Parathyroid adenoma (tissue), 2 donors: ENCODE measurements at regions not wholly inside any gene's neighbourhood (a gene's known extent, or its start where the extent isn't known, plus 50 kb on each side); places are given as distances from the start of the nearest gene placed in this dataset.

Experiments used
- H2AFZ ChIP-seq: fragments of 300-600 bp; sonication (generic); one replicate; pipeline ENCODE4 v1.7.0; 2017; ENCODE audit warnings: antibody characterized with exemption, mild to moderate bottlenecking
- H3K27ac ChIP-seq: fragments of 300-600 bp; sonication (generic); one replicate; pipeline ENCODE4 v1.7.0; 2017
- H3K27me3 ChIP-seq: fragments of 300-600 bp; sonication (generic); one replicate; pipeline ENCODE4 v1.7.0; 2017; ENCODE audit warnings: low read length; ENCODE audit not compliant: control insufficient read depth, insufficient read depth
- H3K36me3 ChIP-seq: fragments of 300-600 bp; sonication (generic); one replicate; pipeline ENCODE4 v1.7.0; 2017; ENCODE audit warnings: low read length; ENCODE audit not compliant: control insufficient read depth, insufficient read depth
- H3K4me1 ChIP-seq: fragments of 300-600 bp; sonication (generic); one replicate; pipeline ENCODE4 v1.7.0; 2017; ENCODE audit warnings: control low read depth
- H3K4me2 ChIP-seq: fragments of 300-600 bp; sonication (generic); one replicate; pipeline ENCODE4 v1.7.0; 2017; ENCODE audit warnings: low read length
- H3K4me3 ChIP-seq: fragments of 300-600 bp; sonication (generic); one replicate; pipeline ENCODE4 v1.7.0; 2017; ENCODE audit warnings: low read depth, low read length
- H3K79me2 ChIP-seq: fragments of 300-600 bp; sonication (generic); one replicate; pipeline ENCODE4 v1.7.0; 2017; ENCODE audit warnings: control low read depth
- H3K9ac ChIP-seq: fragments of 300-600 bp; sonication (generic); one replicate; pipeline ENCODE4 v1.7.0; 2017; ENCODE audit warnings: mild to moderate bottlenecking
- H3K9me3 ChIP-seq: fragments of 300-600 bp; sonication (generic); one replicate; pipeline ENCODE4 v1.7.0; 2017; ENCODE audit warnings: low read length; ENCODE audit not compliant: control insufficient read depth
- TF ChIP-seq, protein P1 (sequence below): fragments of 300-600 bp; sonication (generic); IDR thresholded peaks from one replicate; pipeline ENCODE4 v1.7.0; 2017; ENCODE audit warnings: antibody characterized with exemption, mild to moderate bottlenecking
- donor health status: primary hyperparathyroidism.

GRCh38 chr12:63394349-63394748 is 243.3 kb upstream of the AVPR1A start:
- no peak overlapping the region for H3K4me3 ChIP-seq
- H3K9ac ChIP-seq, result no peak overlapping the region
- no peaks in the 10 kb centered on the region for H3K27me3 ChIP-seq
- TF ChIP-seq, protein P1, sequence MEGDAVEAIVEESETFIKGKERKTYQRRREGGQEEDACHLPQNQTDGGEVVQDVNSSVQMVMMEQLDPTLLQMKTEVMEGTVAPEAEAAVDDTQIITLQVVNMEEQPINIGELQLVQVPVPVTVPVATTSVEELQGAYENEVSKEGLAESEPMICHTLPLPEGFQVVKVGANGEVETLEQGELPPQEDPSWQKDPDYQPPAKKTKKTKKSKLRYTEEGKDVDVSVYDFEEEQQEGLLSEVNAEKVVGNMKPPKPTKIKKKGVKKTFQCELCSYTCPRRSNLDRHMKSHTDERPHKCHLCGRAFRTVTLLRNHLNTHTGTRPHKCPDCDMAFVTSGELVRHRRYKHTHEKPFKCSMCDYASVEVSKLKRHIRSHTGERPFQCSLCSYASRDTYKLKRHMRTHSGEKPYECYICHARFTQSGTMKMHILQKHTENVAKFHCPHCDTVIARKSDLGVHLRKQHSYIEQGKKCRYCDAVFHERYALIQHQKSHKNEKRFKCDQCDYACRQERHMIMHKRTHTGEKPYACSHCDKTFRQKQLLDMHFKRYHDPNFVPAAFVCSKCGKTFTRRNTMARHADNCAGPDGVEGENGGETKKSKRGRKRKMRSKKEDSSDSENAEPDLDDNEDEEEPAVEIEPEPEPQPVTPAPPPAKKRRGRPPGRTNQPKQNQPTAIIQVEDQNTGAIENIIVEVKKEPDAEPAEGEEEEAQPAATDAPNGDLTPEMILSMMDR, result no peak
- no peak overlapping the region for H3K4me2 ChIP-seq
- H3K9me3 ChIP-seq, result no peaks in the 10 kb centered on the region
- no peaks in the 10 kb centered on the region for H3K36me3 ChIP-seq
- H3K4me1 ChIP-seq, result no peaks in the 10 kb centered on the region
- no peak overlapping the region for H3K27ac ChIP-seq
- no peaks in the 10 kb centered on the region for H3K79me2 ChIP-seq
- H2AFZ ChIP-seq, result no peak overlapping the region

- Histone ChIP-seq H3K4me3 (no peak overlapping the region), H3K36me3 (no peaks in the 10 kb centered on the region), H3K9me3 (no peaks in the 10 kb centered on the region), H2AFZ (no peak overlapping the region), H3K79me2 (no peaks in the 10 kb centered on the region), H3K27me3 (no peaks in the 10 kb centered on the region), H3K9ac (no peak overlapping the region), H3K4me1 (no peaks in the 10 kb centered on the region), H3K4me2 (no peak overlapping the region), H3K27ac (no peak overlapping the region)
- TF ChIP-seq, protein P1, result no peak
Observed at GRCh38 chr12:63389211-63389610, 238.2 kb upstream of the AVPR1A start.

- Histone ChIP-seq H3K9me3 (no peaks in the 10 kb centered on the region), H3K9ac (no peak overlapping the region), H2AFZ (no peak overlapping the region), H3K27ac (no peak overlapping the region), H3K27me3 (no peaks in the 10 kb centered on the region), H3K79me2 (no peaks in the 10 kb centered on the region), H3K4me2 (no peak overlapping the region), H3K4me1 (no peaks in the 10 kb centered on the region), H3K4me3 (no peak overlapping the region), H3K36me3 (no peaks in the 10 kb centered on the region)
- TF ChIP-seq, protein P1, result no peak
Observed at GRCh38 chr12:63387771-63388170, 236.8 kb upstream of the AVPR1A start.

DNA sequence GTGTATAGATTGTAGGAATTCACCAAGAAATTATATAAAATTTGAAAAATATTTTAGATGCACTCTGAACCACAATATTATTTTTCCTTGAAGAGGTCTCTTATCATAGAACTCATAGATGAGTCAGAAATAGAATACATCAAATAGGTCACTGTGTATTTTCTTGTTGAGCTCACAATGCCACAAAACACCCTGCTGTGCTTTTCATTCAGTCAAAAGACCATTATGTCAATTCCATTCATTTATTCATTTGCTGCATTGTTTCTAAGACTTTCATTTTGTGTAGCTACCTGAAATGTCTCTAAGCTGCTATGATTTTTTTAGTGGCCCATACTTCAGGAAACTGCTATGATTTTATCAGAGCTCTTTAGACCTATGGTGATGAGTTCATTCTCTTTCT is 231.9 kb upstream of the AVPR1A start:
- no peak overlapping the region for H3K4me3 ChIP-seq
- no peaks in the 10 kb centered on the region for H3K9me3 ChIP-seq
- TF ChIP-seq, protein P1, result no peak
- no peaks in the 10 kb centered on the region for H3K36me3 ChIP-seq
- no peak overlapping the region for H2AFZ ChIP-seq
- no peak overlapping the region for H3K27ac ChIP-seq
- no peaks in the 10 kb centered on the region for H3K27me3 ChIP-seq
- H3K4me2 ChIP-seq, result no peak overlapping the region
- H3K9ac ChIP-seq, result no peak overlapping the region
- H3K79me2 ChIP-seq, result no peaks in the 10 kb centered on the region
- no peaks in the 10 kb centered on the region for H3K4me1 ChIP-seq

DNA sequence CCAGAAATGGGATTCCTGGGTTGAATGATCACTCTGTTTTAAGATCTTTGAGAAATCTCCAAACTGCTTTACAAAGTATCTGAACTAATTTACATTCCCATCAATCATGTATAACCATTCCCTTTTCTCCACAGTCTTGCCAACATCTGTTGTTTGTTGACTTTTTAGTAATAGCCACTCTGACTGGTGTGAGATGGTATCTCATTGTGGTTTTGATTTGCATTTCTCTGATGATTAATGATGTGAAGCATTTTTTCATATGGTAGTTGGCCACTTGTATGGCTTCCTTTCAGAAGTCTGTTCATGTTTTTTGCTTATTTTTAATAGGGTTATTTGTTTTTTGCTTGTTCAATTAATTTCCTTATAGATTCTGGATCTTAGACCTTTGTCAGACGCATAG is 211.8 kb upstream of the AVPR1A start:
- TF ChIP-seq, protein P1, result no peak

More for the DNA sequence above, 211.8 kb upstream of the AVPR1A start:
- no peaks in the 10 kb centered on the region for H3K36me3 ChIP-seq
- no peaks in the 10 kb centered on the region for H3K79me2 ChIP-seq
- no peak overlapping the region for H3K9ac ChIP-seq
- H3K9me3 ChIP-seq, result no peaks in the 10 kb centered on the region
- no peak overlapping the region for H3K4me3 ChIP-seq
- no peak overlapping the region for H2AFZ ChIP-seq
- no peaks in the 10 kb centered on the region for H3K27me3 ChIP-seq
- no peak overlapping the region for H3K4me2 ChIP-seq
- no peaks in the 10 kb centered on the region for H3K4me1 ChIP-seq
- H3K27ac ChIP-seq, result no peak overlapping the region
